HEK293T (cell line): ENCODE measurements at regions not wholly inside any gene's neighbourhood (a gene's known extent, or its start where the extent isn't known, plus 50 kb on each side); places are given as distances from the start of the nearest gene placed in this dataset.
"Not testable (repeated sequence)": the region's sequence is repeated elsewhere in the genome, so short reads cannot be mapped to it uniquely, and the experiment has no call there.

Experiments
- CTCF ChIA-PET: fragments of 350-600 bp; formaldehyde crosslinking; extraction: SDS; loops from one replicate; lab custom pipeline; 2021; ENCODE audit warnings: antibody characterized with exemption, inconsistent platforms; lab: Yijun Ruan, JAX
- POLR2A ChIA-PET: fragments of 350-600 bp; formaldehyde crosslinking; extraction: SDS; loops from one replicate; lab custom pipeline; 2020; ENCODE audit warnings: antibody characterized with exemption, inconsistent platforms; lab: Yijun Ruan, JAX
- DNase-seq: peaks from one replicate; pipeline ENCODE4 v3.0.0; 2012; ENCODE audit warnings: mixed read lengths; ENCODE audit errors: extremely low spot score
- ARNT ChIP-seq: fragments of 450-650 bp; IDR thresholded peaks from 2 replicates; pipeline ENCODE4 v1.6.1; 2017; ENCODE audit warnings: mild to moderate bottlenecking
- BHLHE40 ChIP-seq: fragments of 450-650 bp; IDR thresholded peaks from 2 replicates; pipeline ENCODE4 v1.6.1; 2016; ENCODE audit warnings: mild to moderate bottlenecking, moderate library complexity, borderline replicate concordance
- CTBP1 ChIP-seq: fragments of 450-650 bp; IDR thresholded peaks from 2 replicates; pipeline ENCODE4 v1.6.1; 2016; ENCODE audit warnings: borderline replicate concordance
- ELF4 ChIP-seq: fragments of 450-650 bp; IDR thresholded peaks from 2 replicates; pipeline ENCODE4 v1.6.1; 2017; ENCODE audit warnings: antibody characterized with exemption
- FOXA1 ChIP-seq: fragments of 450-650 bp; IDR thresholded peaks from 2 replicates; pipeline ENCODE4 v1.6.1; 2016; ENCODE audit warnings: mild to moderate bottlenecking
- FOXK2 ChIP-seq: fragments of 450-650 bp; IDR thresholded peaks from 2 replicates; pipeline ENCODE4 v1.6.1; 2016; ENCODE audit warnings: mild to moderate bottlenecking
- FOXM1 ChIP-seq: fragments of 450-650 bp; IDR thresholded peaks from 2 replicates; pipeline ENCODE4 v1.6.1; 2017; ENCODE audit warnings: mild to moderate bottlenecking, borderline replicate concordance
- HDGF ChIP-seq: fragments of 450-650 bp; IDR thresholded peaks from 2 replicates; pipeline ENCODE4 v1.6.1; 2017; ENCODE audit warnings: antibody characterized with exemption, borderline replicate concordance
- L3MBTL2 ChIP-seq: fragments of 450-650 bp; conservative IDR thresholded peaks from 2 replicates; pipeline ENCODE4 v1.6.1; 2016; ENCODE audit warnings: mild to moderate bottlenecking
- LEF1 ChIP-seq: fragments of 450-650 bp; IDR thresholded peaks from 2 replicates; pipeline ENCODE4 v1.6.1; 2017; ENCODE audit warnings: mild to moderate bottlenecking, borderline replicate concordance
- NFRKB ChIP-seq: fragments of 450-650 bp; IDR thresholded peaks from 2 replicates; pipeline ENCODE4 v1.6.1; 2016; ENCODE audit warnings: mild to moderate bottlenecking, moderate library complexity
- PKNOX1 ChIP-seq: fragments of 450-650 bp; IDR thresholded peaks from 2 replicates; pipeline ENCODE4 v1.6.1; 2016
- SP1 ChIP-seq: fragments of 450-650 bp; IDR thresholded peaks from 2 replicates; pipeline ENCODE4 v1.6.1; 2017
- SUZ12 ChIP-seq: fragments of 450-650 bp; IDR thresholded peaks from 2 replicates; pipeline ENCODE4 v1.6.1; 2016; ENCODE audit warnings: mild to moderate bottlenecking
- TARDBP ChIP-seq: fragments of 450-650 bp; IDR thresholded peaks from 2 replicates; pipeline ENCODE4 v1.6.1; 2016
- ZNF384 ChIP-seq: fragments of 450-650 bp; IDR thresholded peaks from 2 replicates; pipeline ENCODE4 v1.6.1; 2016

DNA sequence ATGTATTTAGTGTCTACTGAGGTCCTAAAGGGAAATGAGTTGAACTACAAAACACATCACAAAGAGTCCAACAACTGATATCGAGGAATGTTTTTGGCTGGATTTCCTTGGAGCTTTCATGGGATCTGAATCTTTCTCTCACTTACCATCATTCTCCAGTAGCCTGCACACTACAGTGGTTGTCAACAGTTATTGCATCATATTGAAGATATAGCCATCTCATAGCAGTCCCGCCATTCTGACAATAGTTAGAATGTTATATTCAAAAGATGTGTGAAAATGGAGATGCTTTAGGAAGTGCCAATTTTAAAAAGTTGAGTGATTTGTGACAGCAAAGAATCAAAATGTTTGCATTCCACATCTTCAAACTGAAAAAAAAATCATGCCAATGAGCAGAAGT is 186.8 kb downstream of the DSC3 start:
- POLR2A ChIA-PET, result no interaction called here
- CTCF ChIA-PET, result no interaction called here
- TF ChIP-seq PKNOX1 (no peak), ZNF384 (no peak), ARNT (no peak), SP1 (no peak)
- DNase-seq, result no peak

GRCh38 chr18:30852980-30853379 is 189.6 kb downstream of the DSC3 start:
- TF ChIP-seq SUZ12, result no peak
- TF ChIP-seq TARDBP, result no peak
- no peak for TF ChIP-seq CTBP1
- no peak for TF ChIP-seq FOXM1
- TF ChIP-seq ARNT, result no peak
- no peak for TF ChIP-seq NFRKB
- no peak for TF ChIP-seq HDGF
- no peak for TF ChIP-seq LEF1
- no peak for TF ChIP-seq FOXA1
- ChIA-PET POLR2A (no interaction called here), CTCF (no interaction called here)
- DNase-seq, result no peak

DNA sequence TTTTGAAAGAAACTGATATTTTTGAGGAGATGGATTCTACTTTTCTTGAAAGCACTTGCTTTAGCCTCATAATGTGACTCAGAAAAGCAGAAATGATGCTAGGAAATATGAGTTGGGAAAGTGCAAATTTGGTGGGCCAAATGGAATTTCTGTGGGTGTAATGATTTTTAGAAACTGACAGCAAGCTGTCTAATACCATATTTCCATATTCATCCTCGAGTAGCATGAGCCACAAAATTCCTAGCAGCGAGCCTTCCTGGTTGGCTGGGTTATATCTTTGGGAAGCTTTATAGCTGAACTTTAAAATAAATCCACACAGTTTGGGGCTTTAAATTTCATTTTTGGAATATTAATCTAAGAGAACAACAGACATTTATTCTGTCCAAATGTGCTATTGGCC is 190.0 kb downstream of the DSC3 start:
- ChIA-PET POLR2A (no interaction called here), CTCF (no interaction called here)
- DNase-seq, result no peak
- TF ChIP-seq HDGF (no peak), LEF1 (no peak), SP1 (no peak), CTBP1 (no peak), FOXM1 (no peak), FOXK2 (no peak), ZNF384 (no peak), BHLHE40 (no peak), ARNT (no peak), SUZ12 (no peak), NFRKB (no peak)

DNA sequence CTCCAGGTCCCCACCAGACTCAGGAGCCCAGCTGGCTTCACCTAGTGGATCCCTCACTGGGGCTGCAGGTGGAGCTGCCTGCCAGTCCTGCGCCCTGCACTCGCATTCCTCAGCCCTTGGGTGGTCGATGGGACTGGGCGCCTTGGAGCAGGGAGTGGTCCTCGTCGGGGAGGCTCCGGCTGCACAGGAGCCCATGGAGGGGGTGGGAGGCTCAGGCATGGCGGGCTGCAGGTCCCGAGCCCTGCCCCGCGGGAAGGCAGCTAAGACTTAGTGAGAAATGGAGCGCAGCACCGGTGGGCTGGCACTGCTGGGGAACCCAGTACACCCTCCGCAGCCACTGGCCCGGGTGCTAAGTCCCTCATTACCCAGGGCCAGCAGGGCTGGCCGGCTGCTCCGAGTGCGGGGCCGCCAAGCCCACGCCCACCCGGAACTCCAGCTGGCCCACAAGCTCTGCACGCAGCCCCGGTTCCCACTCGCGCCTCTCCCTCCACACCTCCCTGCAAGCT is 203.4 kb downstream of the DSC3 start:
- POLR2A ChIA-PET, CTCF ChIA-PET, DNase-seq: not testable (repeated sequence)

GRCh38 chr18:30828700-30829099 is 213.8 kb downstream of the DSC3 start:
- DNase-seq, result no peak
- no peak for TF ChIP-seq BHLHE40
- no peak for TF ChIP-seq ARNT
- no peak for TF ChIP-seq L3MBTL2
- no peak for TF ChIP-seq FOXK2
- no peak for TF ChIP-seq LEF1
- TF ChIP-seq NFRKB, result no peak
- TF ChIP-seq PKNOX1, result no peak
- TF ChIP-seq SUZ12, result no peak
- TF ChIP-seq CTBP1, result no peak
- ChIA-PET POLR2A (no interaction called here), CTCF (no interaction called here)

DNA sequence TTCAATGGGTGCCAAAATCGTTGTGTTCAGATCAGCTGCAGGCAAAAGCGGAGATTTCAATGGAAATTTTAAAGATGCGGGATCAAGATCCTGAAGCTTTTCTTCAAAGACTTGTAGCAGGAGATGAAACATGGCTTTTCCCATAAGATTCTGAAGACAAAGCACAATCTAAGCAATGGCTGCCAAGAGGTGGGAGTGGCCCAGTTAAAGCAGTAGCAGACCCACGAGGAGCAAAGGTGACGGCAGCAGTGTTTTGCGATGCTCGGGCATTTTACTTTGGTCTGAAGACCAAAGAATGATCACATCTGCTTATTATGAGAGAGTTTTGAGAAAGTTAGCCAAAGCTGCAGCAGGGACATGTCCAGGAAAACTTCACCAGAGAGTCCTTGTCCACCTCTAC is 222.9 kb downstream of the DSC3 start:
- ChIA-PET POLR2A (no interaction called here), CTCF (no interaction called here)
- DNase-seq, result no peak
- no peak for TF ChIP-seq ARNT

DNA sequence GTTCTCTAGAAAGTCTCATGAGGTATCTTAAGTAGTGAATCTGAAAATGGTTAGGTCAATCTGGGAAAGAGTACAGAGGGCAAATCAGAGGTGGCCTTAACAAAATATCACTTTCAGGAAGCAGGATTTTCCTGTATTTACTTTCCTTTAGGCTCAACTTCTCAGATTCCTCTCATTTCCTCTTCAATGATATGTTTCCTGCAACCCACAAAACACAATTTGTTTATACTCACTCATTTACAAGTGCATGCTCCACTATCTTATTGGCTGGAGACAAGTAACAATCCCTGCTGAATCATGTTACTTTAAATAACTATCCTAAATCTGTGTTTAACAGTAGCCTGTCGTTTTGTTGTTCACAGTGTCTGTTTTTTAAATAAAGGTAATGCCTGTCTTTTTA is 228.1 kb downstream of the DSC3 start:
- ChIA-PET CTCF (no interaction called here), POLR2A (no interaction called here)
- no peak for DNase-seq
- TF ChIP-seq SUZ12 (no peak), ELF4 (no peak), SP1 (no peak), CTBP1 (no peak), FOXA1 (no peak), PKNOX1 (no peak), LEF1 (no peak), ARNT (no peak)

DNA sequence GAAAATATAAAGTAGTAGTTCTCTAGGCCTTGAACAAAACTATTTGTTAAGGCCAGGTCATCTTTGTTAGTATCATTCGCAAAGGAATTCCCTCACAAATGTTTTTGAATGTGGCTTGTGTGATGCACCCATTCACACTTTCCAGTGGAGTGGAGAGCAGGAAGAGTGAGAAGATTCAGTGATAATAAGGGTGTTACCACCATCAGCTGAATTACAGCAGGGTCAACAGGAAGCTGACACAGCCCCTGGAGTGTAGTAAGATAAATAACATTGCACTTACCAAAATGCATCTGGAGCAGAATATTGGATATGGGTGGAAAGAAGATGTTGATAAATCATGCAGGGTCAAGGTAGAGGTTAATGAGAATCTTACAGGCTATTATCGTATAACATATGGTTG is 231.0 kb downstream of the DSC3 start:
- ChIA-PET CTCF (interaction anchor here (0.7 to 0.8 kb wide), 2 partner anchors 9 to 48 kb away, joined by 3 read pairs; no protein-coding TSS in a partner anchor), POLR2A (interaction anchor here (0.7 kb wide), 1 partner anchor 10 kb away, joined by 3 read pairs; no protein-coding TSS in a partner anchor)
- DNase-seq, result no peak
- TF ChIP-seq FOXA1 (no peak), FOXM1 (no peak), BHLHE40 (no peak), SUZ12 (no peak), ELF4 (no peak), L3MBTL2 (no peak), ARNT (no peak), HDGF (no peak), ZNF384 (no peak), LEF1 (no peak), PKNOX1 (no peak), CTBP1 (no peak), NFRKB (no peak), TARDBP (no peak), SP1 (no peak), FOXK2 (no peak)
